Gastrocnemius medialis (tissue), 4 donors: ENCODE measurements at regions not wholly inside any gene's neighbourhood (a gene's known extent, or its start where the extent isn't known, plus 50 kb on each side); places are given as distances from the start of the nearest gene placed in this dataset.

Source experiments
- POLR2A ChIP-seq, 2 donors: fragments of 450-650 bp; IDR thresholded peaks; one replicate each; pipeline ENCODE4 v1.6.1; 2017; ENCODE audit warnings: antibody characterized with exemption in 2 of 2, mild to moderate bottlenecking in 2 of 2, moderate library complexity in 2 of 2
- TF ChIP-seq, protein P1 (sequence below), 5 experiments: fragments of 450-650 bp in 3 of 5; fragments of 200-600 bp in 2 of 5; sonication (generic) in 2 of 5; IDR thresholded peaks in 4 of 5; conservative IDR thresholded peaks in 1 of 5; 1 replicate in 4 of 5; 2 replicates in 1 of 5; pipeline ENCODE4 v1.5.1; 2016 to 2019; ENCODE audit warnings: antibody characterized with exemption in 5 of 5, mild to moderate bottlenecking in 3 of 5, moderate library complexity in 3 of 5

DNA sequence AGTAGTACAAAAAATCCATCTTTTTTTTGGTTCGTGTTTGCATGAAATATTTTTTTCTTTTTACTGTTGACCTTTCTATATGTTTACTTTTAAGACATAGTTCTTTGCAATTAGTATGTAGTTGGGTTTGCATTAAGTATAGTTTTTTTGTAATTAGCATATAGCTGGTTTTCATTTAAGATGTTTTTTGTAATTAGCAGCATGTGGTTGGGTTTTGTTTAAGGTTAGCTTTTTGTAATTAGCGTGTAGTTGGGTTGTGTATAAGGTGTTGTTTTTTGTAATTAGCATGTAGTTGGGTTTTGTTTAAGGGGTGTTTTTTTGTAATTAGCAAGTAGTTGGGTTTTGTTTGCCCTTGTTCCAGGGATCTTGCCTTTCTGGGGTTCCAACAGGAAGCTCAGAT lies 193.1 kb downstream of the LPIN1 start:
- TF ChIP-seq POLR2A (IDR thresholded peaks at IDR 0.05), result no peak
- TF ChIP-seq, protein P1, sequence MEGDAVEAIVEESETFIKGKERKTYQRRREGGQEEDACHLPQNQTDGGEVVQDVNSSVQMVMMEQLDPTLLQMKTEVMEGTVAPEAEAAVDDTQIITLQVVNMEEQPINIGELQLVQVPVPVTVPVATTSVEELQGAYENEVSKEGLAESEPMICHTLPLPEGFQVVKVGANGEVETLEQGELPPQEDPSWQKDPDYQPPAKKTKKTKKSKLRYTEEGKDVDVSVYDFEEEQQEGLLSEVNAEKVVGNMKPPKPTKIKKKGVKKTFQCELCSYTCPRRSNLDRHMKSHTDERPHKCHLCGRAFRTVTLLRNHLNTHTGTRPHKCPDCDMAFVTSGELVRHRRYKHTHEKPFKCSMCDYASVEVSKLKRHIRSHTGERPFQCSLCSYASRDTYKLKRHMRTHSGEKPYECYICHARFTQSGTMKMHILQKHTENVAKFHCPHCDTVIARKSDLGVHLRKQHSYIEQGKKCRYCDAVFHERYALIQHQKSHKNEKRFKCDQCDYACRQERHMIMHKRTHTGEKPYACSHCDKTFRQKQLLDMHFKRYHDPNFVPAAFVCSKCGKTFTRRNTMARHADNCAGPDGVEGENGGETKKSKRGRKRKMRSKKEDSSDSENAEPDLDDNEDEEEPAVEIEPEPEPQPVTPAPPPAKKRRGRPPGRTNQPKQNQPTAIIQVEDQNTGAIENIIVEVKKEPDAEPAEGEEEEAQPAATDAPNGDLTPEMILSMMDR (IDR thresholded peaks at IDR 0.05 in 4 of 5, conservative IDR thresholded peaks at IDR 0.05 in 1 of 5), result no peak
